IPS-20b (cell line): ENCODE measurements at regions not wholly inside any gene's neighbourhood (a gene's known extent, or its start where the extent isn't known, plus 50 kb on each side); places are given as distances from the start of the nearest gene placed in this dataset.

ENCODE experiments used
- H3K27ac ChIP-seq: one replicate; pipeline ENCODE4 v1.5.1; 2013; ENCODE audit warnings: low read length
- H3K27me3 ChIP-seq: 2 replicates; pipeline ENCODE4 v1.6.1; 2013; ENCODE audit warnings: mild to moderate bottlenecking, low read length, inconsistent platforms; ENCODE audit not compliant: insufficient read depth
- H3K36me3 ChIP-seq: 2 replicates; pipeline ENCODE4 v1.6.1; 2013; ENCODE audit warnings: low read depth, mild to moderate bottlenecking, inconsistent platforms, low read length, moderate library complexity; ENCODE audit not compliant: insufficient read depth
- H3K4me1 ChIP-seq: 2 replicates; pipeline ENCODE4 v1.6.1; 2013; ENCODE audit warnings: mild to moderate bottlenecking, control low read depth, inconsistent platforms, low read length, moderate library complexity; ENCODE audit not compliant: insufficient read depth
- H3K4me3 ChIP-seq: 2 replicates; pipeline ENCODE4 v1.5.1; 2013; ENCODE audit warnings: mild to moderate bottlenecking, low read length, inconsistent platforms
- H3K9ac ChIP-seq: 2 replicates; pipeline ENCODE4 v1.6.1; 2013; ENCODE audit warnings: low read depth, mild to moderate bottlenecking, inconsistent platforms, low read length, moderate library complexity
- H3K9me3 ChIP-seq: 2 replicates; pipeline ENCODE4 v1.6.1; 2013; ENCODE audit warnings: mild to moderate bottlenecking, low read depth, low read length, inconsistent platforms; ENCODE audit not compliant: insufficient read depth

GRCh38 chr7:35530124-35531109 lies 164.5 kb downstream of the HERPUD2 start:
- Histone ChIP-seq H3K4me1 (no peaks in the 10 kb centered on the region), H3K9me3 (no peaks in the 10 kb centered on the region), H3K27ac (no peak overlapping the region), H3K4me3 (no peak overlapping the region), H3K27me3 (no peaks in the 10 kb centered on the region), H3K36me3 (no peaks in the 10 kb centered on the region), H3K9ac (no peak overlapping the region)

DNA sequence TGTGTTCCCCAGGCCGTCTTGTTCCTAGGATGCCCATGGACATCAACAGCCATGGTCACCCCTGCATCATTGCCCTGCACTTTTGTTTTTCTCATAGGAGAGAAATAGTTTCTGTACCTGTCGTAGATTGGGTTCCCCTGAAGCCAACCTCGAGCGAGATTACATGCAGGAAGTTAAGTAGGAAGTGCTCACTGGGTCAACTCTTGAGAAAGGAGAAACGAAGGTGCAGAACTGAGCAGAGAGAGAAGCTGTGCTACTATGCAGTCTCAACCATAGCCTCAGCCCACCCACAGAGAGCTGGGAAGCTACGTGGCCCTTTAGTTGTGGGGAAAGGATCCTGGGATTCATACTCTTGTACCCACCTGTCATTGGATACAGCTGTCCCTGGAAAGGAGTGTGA lies 165.2 kb downstream of the HERPUD2 start:
- H3K36me3 ChIP-seq: no peaks in the 10 kb centered on the region
- no peak overlapping the region for H3K4me3 ChIP-seq
- no peak overlapping the region for H3K9ac ChIP-seq
- H3K27me3 ChIP-seq: no peaks in the 10 kb centered on the region
- no peaks in the 10 kb centered on the region for H3K4me1 ChIP-seq
- H3K9me3 ChIP-seq: no peaks in the 10 kb centered on the region
- no peak overlapping the region for H3K27ac ChIP-seq

DNA sequence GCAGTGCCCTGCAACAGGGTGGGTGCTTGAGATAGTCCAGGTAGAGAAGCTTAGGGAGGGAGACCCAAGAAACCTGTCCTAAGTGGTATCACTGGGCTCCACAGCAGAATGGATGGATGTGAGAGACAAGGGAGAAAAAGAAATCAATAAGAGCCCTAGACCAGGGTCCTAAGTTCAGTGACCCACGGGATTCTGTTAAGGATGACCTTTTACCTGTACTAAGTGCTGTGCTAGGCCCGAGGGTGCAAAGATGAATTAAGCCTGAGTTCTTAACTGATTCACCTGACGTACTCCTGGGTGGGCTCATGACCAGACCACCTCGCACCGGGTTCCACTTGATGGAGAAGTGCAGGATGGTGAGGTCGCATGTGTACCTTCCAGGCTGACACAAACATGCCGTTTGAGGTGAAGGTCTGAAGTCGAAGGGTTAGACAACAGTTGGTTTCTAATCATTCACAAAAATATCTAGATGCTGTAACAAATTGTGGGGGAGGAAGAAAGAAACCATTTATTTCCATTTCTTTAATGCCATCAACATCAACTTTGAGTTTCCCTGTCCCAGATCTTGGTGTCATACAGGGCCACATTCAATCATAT lies 166.5 kb downstream of the HERPUD2 start:
- Histone ChIP-seq H3K27me3 (0 out of 2 replicates have a peak, but pooled peaks cover 4% of the 10 kb centered on the region), H3K9me3 (no peaks in the 10 kb centered on the region), H3K36me3 (no peaks in the 10 kb centered on the region)

DNA sequence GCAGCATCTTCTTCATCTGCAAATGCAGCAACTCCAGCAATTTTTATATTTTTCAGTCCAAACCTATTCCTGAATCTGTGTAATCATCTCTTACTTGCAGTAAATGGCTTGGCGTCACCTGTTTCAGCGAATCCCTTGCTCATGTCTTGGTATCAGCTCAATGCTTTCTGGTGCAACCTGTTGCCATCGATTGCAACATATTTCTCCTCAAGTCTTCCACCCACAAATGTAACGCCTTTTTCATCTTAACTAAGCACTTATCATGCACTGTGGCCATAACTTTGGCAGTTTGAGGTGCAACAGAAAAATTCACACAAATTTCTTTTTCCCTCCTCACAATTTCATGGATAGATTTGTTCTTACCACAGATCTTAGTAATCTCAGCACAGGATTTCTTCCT lies 168.3 kb downstream of the HERPUD2 start:
- Histone ChIP-seq H3K4me1 (no peaks in the 10 kb centered on the region), H3K27me3 (0 out of 2 replicates have a peak, but pooled peaks cover 4% of the 10 kb centered on the region), H3K9ac (no peak overlapping the region), H3K4me3 (no peak overlapping the region), H3K36me3 (no peaks in the 10 kb centered on the region), H3K9me3 (no peaks in the 10 kb centered on the region), H3K27ac (no peak overlapping the region)

More for the DNA sequence above, 166.5 kb downstream of the HERPUD2 start:
- Histone ChIP-seq H3K4me3 (no peak overlapping the region), H3K27ac (no peak overlapping the region), H3K4me1 (no peaks in the 10 kb centered on the region), H3K9ac (no peak overlapping the region)

GRCh38 chr7:35524112-35524804 lies 170.7 kb downstream of the HERPUD2 start:
- H3K27ac ChIP-seq: no peak overlapping the region
- no peaks in the 10 kb centered on the region for H3K4me1 ChIP-seq
- peaks cover 24% of the 10 kb centered on the region for H3K27me3 ChIP-seq
- no peaks in the 10 kb centered on the region for H3K36me3 ChIP-seq
- H3K4me3 ChIP-seq: no peak overlapping the region
- H3K9me3 ChIP-seq: no peaks in the 10 kb centered on the region
- no peak overlapping the region for H3K9ac ChIP-seq

DNA sequence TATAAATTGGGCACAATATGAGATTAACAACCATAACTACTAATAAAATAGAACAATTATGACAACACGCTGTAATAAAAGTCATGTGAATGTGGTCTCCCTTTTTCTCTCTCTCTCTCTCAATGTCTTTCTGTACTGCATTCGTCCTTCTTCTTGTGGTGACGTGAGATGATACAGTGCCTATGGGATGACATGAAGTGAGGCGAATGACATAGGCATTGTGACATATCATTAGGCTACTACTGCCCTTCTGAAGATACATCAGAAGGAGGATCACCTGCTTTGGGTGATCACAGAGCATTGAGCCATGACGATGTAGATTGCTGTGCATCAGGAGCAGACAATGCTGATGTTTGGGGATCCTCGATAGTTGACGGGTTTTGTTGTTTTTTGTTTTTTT lies 171.6 kb downstream of the HERPUD2 start:
- Histone ChIP-seq H3K27me3 (peaks cover 31% of the 10 kb centered on the region), H3K27ac (no peak overlapping the region), H3K9ac (no peak overlapping the region), H3K4me1 (no peaks in the 10 kb centered on the region), H3K4me3 (no peak overlapping the region), H3K9me3 (no peaks in the 10 kb centered on the region), H3K36me3 (no peaks in the 10 kb centered on the region)

DNA sequence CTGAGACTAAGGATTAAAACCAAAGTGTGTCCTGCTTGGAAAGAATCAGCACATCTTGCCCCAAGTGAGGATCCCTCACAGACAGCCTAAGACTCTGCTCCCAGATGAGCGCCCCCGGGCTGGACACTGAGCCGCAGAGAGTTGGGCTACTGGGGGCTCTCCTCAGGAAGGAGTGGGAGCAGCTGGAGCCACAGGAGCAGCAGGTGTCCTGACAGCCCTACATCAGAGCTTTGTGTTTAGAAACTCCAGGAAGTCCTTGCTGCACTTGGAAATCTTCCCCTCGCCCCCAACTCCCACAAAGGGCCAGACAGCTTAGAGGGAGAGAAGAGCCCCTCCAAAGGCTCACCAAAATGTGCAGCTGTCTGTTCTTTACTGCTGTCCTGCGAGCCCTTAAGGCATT lies 172.2 kb downstream of the HERPUD2 start:
- Histone ChIP-seq H3K9me3 (no peaks in the 10 kb centered on the region), H3K36me3 (no peaks in the 10 kb centered on the region), H3K27ac (no peak overlapping the region), H3K9ac (no peak overlapping the region), H3K27me3 (peaks cover 31% of the 10 kb centered on the region), H3K4me3 (no peak overlapping the region), H3K4me1 (no peaks in the 10 kb centered on the region)

DNA sequence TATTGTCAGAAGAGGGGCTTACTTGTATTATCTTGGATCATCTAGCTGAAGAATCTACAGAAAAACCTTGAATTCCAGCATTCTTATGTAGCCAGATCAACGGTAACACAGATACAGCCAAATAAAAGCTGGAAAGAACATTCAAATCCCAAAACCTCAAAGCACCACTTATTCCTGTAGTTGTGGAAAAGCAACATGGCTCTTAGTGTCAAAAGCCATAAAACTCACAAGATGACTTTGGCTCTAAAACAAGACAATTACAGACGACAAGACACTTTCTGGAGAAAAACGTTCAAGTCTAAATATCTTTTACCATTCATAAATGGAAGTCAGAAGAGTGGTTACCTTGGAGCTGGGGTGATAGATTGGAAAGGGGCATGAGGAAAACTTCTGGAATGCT lies 173.0 kb downstream of the HERPUD2 start:
- Histone ChIP-seq H3K27ac (no peak overlapping the region), H3K9ac (no peak overlapping the region), H3K4me1 (no peaks in the 10 kb centered on the region), H3K36me3 (no peaks in the 10 kb centered on the region), H3K27me3 (peaks cover 31% of the 10 kb centered on the region), H3K4me3 (no peak overlapping the region), H3K9me3 (no peaks in the 10 kb centered on the region)

DNA sequence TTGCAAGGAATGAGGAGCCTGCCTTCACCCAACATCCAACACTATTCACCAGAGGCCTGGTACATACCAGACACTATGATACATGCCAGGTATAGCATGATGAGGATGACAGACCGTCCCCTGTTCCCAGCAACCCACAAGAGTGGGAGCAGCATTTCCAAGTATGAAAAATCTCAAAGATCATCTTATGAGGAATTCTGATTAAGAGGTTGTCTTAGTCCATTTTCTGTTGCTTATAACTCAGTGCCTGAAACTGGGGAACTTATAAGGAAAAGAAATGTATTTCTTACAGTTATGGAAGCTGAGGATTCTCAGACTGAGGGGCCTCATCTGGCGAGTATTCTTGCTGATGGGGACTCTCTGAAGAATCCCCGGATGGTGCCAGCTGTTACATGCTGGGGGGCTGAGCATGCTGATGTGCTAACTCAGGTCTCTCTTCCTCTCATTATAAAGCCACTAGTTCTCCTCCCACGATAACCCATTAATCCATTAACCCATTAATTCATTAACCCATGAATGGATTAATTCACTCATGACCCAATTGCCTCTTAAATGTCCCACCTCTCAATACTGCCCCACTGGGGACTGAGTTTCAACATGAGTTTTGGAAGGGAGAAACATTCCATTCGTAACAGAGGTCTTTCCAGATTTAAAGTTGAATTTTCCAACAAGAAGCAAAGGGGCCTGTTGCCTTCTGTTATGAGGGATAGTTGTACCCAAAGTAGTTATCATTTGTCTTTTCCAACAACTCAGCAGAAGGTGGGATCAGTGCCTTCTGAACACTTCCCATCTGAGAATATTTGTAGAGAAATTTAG lies 173.9 kb downstream of the HERPUD2 start:
- Histone ChIP-seq H3K27ac (no peak overlapping the region), H3K4me1 (no peaks in the 10 kb centered on the region), H3K36me3 (no peaks in the 10 kb centered on the region)

DNA sequence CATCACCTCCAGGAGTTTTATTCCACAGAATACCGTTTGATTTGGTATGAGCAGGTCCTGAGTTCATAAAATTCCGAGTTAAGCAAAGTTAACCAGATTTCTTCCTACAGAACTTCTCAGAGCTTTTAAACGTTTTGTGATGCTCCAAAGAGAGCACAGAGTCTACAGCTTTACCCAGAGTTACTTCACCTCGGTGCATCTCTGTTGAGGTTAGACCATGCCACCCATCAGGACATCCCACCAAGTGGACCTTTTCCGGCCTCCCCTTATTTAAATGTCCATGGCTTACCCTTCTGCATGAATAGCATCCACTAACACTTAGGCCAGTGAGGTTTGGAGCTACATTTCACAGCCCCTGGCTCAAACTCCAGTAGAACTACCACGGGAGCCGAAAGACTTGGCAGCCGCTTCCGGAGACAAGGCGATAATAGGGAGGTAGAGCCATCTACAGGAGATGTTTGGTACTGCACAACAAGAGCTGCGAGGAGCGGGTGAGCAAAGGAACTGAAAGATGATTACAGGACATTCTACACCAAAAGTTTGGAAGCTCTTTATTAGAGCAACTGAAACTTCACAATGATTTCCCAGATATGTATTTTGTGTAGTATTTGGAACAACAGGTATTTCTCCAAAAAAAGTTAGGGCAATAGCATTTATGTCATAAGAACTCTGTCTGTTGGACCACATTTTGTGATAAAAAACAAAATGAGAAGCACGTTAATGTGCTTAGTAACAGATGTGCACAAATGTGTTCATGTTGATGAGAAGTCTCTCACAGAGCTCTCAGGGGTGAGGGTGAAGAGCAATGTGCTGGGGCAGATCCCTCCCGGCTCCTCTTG lies 174.7 kb downstream of the HERPUD2 start:
- H3K27ac ChIP-seq: no peak overlapping the region

More for the DNA sequence above, 173.9 kb downstream of the HERPUD2 start:
- H3K9ac ChIP-seq: no peak overlapping the region
- H3K4me3 ChIP-seq: no peak overlapping the region
- H3K27me3 ChIP-seq: peaks cover 31% of the 10 kb centered on the region
- H3K9me3 ChIP-seq: no peaks in the 10 kb centered on the region

More for the DNA sequence above, 174.7 kb downstream of the HERPUD2 start:
- no peaks in the 10 kb centered on the region for H3K4me1 ChIP-seq
- H3K27me3 ChIP-seq: peaks cover 31% of the 10 kb centered on the region
- no peaks in the 10 kb centered on the region for H3K36me3 ChIP-seq
- H3K4me3 ChIP-seq: no peak overlapping the region
- H3K9ac ChIP-seq: no peak overlapping the region
- H3K9me3 ChIP-seq: no peaks in the 10 kb centered on the region
